IMR-90 (cell line): ENCODE measurements at regions not wholly inside any gene's neighbourhood (a gene's known extent, or its start where the extent isn't known, plus 50 kb on each side); places are given as distances from the start of the nearest gene placed in this dataset.

ENCODE experiments used
- BHLHE40 ChIP-seq: fragments of 150-350 bp; IDR thresholded peaks from 2 replicates; pipeline ENCODE4 v1.6.1; 2016; ENCODE audit warnings: mild to moderate bottlenecking, low read depth, low read length
- CEBPB ChIP-seq: IDR thresholded peaks from 2 replicates; pipeline ENCODE4 v1.6.1; 2012; ENCODE audit warnings: low read depth, low read length, improper control_type of control experiment
- CTCF ChIP-seq: conservative IDR thresholded peaks from 2 replicates; pipeline ENCODE4 v1.5.1; 2012; ENCODE audit warnings: mild to moderate bottlenecking, low read depth, low read length, improper control_type of control experiment
- MAFK ChIP-seq: IDR thresholded peaks from 2 replicates; pipeline ENCODE4 v1.6.1; 2012; ENCODE audit warnings: low read depth, low read length, improper control_type of control experiment
- POLR2A ChIP-seq: IDR thresholded peaks from 2 replicates; pipeline ENCODE4 v1.6.1; 2012; ENCODE audit warnings: mild to moderate bottlenecking, low read depth, low read length
- RAD21 ChIP-seq: IDR thresholded peaks from 2 replicates; pipeline ENCODE4 v1.6.1; 2012; ENCODE audit warnings: low read length, improper control_type of control experiment
- RCOR1 ChIP-seq: IDR thresholded peaks from 2 replicates; pipeline ENCODE4 v1.6.1; 2012; ENCODE audit warnings: mild to moderate bottlenecking, low read length, improper control_type of control experiment; ENCODE audit not compliant: insufficient replicate concordance
- SMC3 ChIP-seq: fragments of 150-350 bp; IDR thresholded peaks from 2 replicates; pipeline ENCODE4 v1.6.1; 2016; ENCODE audit warnings: low read depth, mild to moderate bottlenecking, antibody characterized with exemption, low read length, moderate library complexity
- USF2 ChIP-seq: fragments of 150-350 bp; IDR thresholded peaks from 2 replicates; pipeline ENCODE4 v1.6.1; 2017; ENCODE audit warnings: mild to moderate bottlenecking, antibody characterized with exemption, low read length, low read depth

GRCh38 chr4:104879367-104879766 lies 267.3 kb upstream of the TET2 start:
- TF ChIP-seq SMC3 (no peak), CTCF (no peak), POLR2A (no peak), CEBPB (no peak), MAFK (no peak), RAD21 (no peak), RCOR1 (no peak), BHLHE40 (no peak), USF2 (no peak)
